ENCODE measurements at regions not wholly inside any gene's neighbourhood (a gene's known extent, or its start where the extent isn't known, plus 50 kb on each side); places are given as distances from the start of the nearest gene placed in this dataset.

GRCh38 chr6:124879110-124879991 lies 82.9 kb upstream of the RNF217 start:
- TF ChIP-seq POLR2AphosphoS5 (IDR thresholded peaks at IDR 0.05; ENCODE audit: borderline replicate concordance, low read depth, low read length) (no peak), EZH2 (IDR thresholded peaks at IDR 0.05) (no peak), FOXP2 (optimal IDR thresholded peaks at IDR 0.05; ENCODE audit: control extremely low read depth, extremely low read length, insufficient read depth) (no peak)

All from SK-N-MC (cell line).